Mammary epithelial cell (primary cell): ENCODE measurements at regions not wholly inside any gene's neighbourhood (a gene's known extent, or its start where the extent isn't known, plus 50 kb on each side); places are given as distances from the start of the nearest gene placed in this dataset.

Source experiments
- EZH2 ChIP-seq: IDR thresholded peaks from 2 replicates; pipeline ENCODE4 v1.6.1; 2012; ENCODE audit warnings: low read length, inconsistent platforms, borderline replicate concordance
- TF ChIP-seq, protein P1 (sequence below), 2 donors: IDR thresholded peaks in 1 of 2; conservative IDR thresholded peaks in 1 of 2; 2 replicates each; pipeline ENCODE4 v1.5.1; 2011 to 2012; ENCODE audit warnings: inconsistent platforms in 2 of 2, low read length in 2 of 2, mild to moderate bottlenecking in 2 of 2, control low read depth in 1 of 2, low read depth in 1 of 2; ENCODE audit not compliant: insufficient read depth in 1 of 2; ENCODE audit errors: extremely low read depth in 1 of 2

DNA sequence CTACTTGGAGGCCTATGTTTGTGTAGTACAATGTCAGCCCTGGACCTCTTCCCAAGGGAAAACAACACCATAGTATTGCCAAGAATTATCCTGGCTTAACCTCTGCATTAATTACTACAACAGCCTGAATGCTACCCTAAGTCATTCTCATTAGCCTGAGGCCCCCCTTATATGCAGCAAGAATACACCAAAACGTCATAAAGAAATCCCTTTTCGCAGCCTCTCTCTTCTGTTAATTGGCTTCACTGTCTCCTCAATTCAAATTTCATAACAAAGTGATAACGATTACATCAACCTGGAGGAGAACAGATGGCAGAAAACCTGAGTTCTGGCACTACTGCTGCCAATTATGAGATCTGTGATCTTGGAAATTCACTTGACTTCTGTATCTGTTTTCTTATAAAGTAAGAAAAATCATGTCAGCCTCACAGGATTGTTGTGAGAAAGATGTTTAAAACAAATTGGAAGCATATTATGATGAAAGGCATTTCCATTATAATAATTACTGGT lies 1663.1 kb downstream of the STIM2 start:
- TF ChIP-seq, protein P1, sequence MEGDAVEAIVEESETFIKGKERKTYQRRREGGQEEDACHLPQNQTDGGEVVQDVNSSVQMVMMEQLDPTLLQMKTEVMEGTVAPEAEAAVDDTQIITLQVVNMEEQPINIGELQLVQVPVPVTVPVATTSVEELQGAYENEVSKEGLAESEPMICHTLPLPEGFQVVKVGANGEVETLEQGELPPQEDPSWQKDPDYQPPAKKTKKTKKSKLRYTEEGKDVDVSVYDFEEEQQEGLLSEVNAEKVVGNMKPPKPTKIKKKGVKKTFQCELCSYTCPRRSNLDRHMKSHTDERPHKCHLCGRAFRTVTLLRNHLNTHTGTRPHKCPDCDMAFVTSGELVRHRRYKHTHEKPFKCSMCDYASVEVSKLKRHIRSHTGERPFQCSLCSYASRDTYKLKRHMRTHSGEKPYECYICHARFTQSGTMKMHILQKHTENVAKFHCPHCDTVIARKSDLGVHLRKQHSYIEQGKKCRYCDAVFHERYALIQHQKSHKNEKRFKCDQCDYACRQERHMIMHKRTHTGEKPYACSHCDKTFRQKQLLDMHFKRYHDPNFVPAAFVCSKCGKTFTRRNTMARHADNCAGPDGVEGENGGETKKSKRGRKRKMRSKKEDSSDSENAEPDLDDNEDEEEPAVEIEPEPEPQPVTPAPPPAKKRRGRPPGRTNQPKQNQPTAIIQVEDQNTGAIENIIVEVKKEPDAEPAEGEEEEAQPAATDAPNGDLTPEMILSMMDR (conservative IDR thresholded peaks at IDR 0.05 in 1 of 2, IDR thresholded peaks at IDR 0.05 in 1 of 2; ENCODE audit: extremely low read depth in 1 of 2, insufficient read depth in 1 of 2, low read depth in 1 of 2, low read length in 2 of 2), result no peak
- TF ChIP-seq EZH2, result no peak
